ENCODE measurements at regions not wholly inside any gene's neighbourhood (a gene's known extent, or its start where the extent isn't known, plus 50 kb on each side); places are given as distances from the start of the nearest gene placed in this dataset.

DNA sequence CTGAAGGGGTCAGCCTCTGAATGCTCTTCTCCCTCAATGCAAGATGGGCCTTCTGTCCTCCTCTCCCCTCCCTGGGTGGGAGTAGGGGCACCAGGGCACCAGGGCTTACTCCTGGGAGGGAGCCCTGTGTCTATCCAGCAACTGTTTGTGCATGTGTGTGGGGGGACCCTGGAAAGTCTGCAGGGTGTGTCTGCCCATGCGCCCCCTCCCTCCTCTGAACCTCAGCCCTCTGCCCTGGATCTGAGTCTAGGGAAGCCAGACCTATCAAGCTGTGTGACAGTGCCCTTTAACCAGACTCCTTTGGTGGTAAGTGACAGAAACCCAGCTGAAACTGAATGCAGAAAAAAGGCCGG lies 213.3 kb upstream of the ZNF536 start:
- no peak overlapping the region for H4K5ac ChIP-seq (ENCODE audit: insufficient read length, low read depth, low read length)
- H2BK5ac ChIP-seq (ENCODE audit: low read depth, low read length), result no peak overlapping the region
- no peaks in the 10 kb centered on the region; the same call in 1 of the 2 replicates for H3K79me1 ChIP-seq (ENCODE audit: low read depth, low read length)
- no peak overlapping the region for H2BK12ac ChIP-seq (ENCODE audit: low read depth, low read length)
- FAIRE-seq (no peak), DNase-seq (ENCODE audit: low read depth in 1 of 2, low spot score in 2 of 2) (no peak)
- H4K8ac ChIP-seq (ENCODE audit: extremely low read depth, insufficient read depth, low read length), result no peak overlapping the region
- no peaks in the 10 kb centered on the region for H3K79me2 ChIP-seq (ENCODE audit: control insufficient read depth in 1 of 2, insufficient read depth in 2 of 2, low read length in 2 of 2)
- no peaks in the 10 kb centered on the region for H3K36me3 ChIP-seq (ENCODE audit: control insufficient read depth in 2 of 4, insufficient read depth in 4 of 4, low read length in 3 of 4)
- H2BK20ac ChIP-seq (ENCODE audit: low read length), result no peak overlapping the region
- H3K23me2 ChIP-seq (ENCODE audit: low read depth, low read length), result peaks cover 7% of the 10 kb centered on the region; the same call in 1 of the 2 replicates
- H3K4me1 ChIP-seq (replicated peaks in 1 of 4; ENCODE audit: control insufficient read depth in 3 of 4, insufficient read depth in 4 of 4, low read length in 3 of 4), result no peaks in the 10 kb centered on the region; a peak in 1 of 7 replicates
- no peak overlapping the region for H3K4ac ChIP-seq (replicated peaks; ENCODE audit: insufficient read length, low read depth, low read length)
- H3K27me3 ChIP-seq (replicated peaks in 1 of 4; ENCODE audit: control insufficient read depth in 3 of 4, extremely low read depth in 1 of 4, insufficient read depth in 3 of 4, low read length in 3 of 4), result no peaks in the 10 kb centered on the region
- H3K4me3 ChIP-seq (ENCODE audit: extremely low read depth in 1 of 4, insufficient read depth in 2 of 4, low read depth in 3 of 4, low read length in 4 of 4), result no peak overlapping the region
- ChIA-PET POLR2A (ENCODE audit: partially characterized antibody) (no interaction called here), CTCF (ENCODE audit: partially characterized antibody) (interaction anchor here (0.6 to 1.2 kb wide), 4 partner anchors 49 to 168 kb away, joined by 3 read pairs; no protein-coding TSS in a partner anchor)
- H2AK5ac ChIP-seq (ENCODE audit: low read depth, low read length), result no peak overlapping the region
- H4K20me1 ChIP-seq (replicated peaks in 1 of 2; ENCODE audit: control insufficient read depth in 1 of 2, insufficient read depth in 2 of 2, low read length in 2 of 2), result no peaks in the 10 kb centered on the region
- H3K27ac ChIP-seq (ENCODE audit: low read depth, low read length), result no peak overlapping the region
- no peak overlapping the region for H2BK15ac ChIP-seq (ENCODE audit: low read length)
- no peak overlapping the region for H3K23ac ChIP-seq (ENCODE audit: insufficient read length)
- no peak for TF ChIP-seq NANOG (IDR thresholded peaks at IDR 0.05; ENCODE audit: insufficient read depth, low read depth, low read length, poor library complexity, severe bottlenecking)
- no peak for TF ChIP-seq SAP30 (IDR thresholded peaks at IDR 0.05; ENCODE audit: insufficient read depth, insufficient replicate concordance, low read length)
- no peak for TF ChIP-seq CBX5 (IDR thresholded peaks at IDR 0.05; ENCODE audit: low read depth, low read length)
- TF ChIP-seq KDM5A (IDR thresholded peaks at IDR 0.05; ENCODE audit: low read length), result no peak
- no peak overlapping the region for H3K18ac ChIP-seq (ENCODE audit: extremely low read depth, low read length)
- H3K9me3 ChIP-seq (ENCODE audit: insufficient read depth in 2 of 2, low read depth in 1 of 2, low read length in 1 of 2), result no peaks in the 10 kb centered on the region
- 78% methylated on average over 1 of the region's 2 CpGs; no CpG with 5 or more reads in 1 of the 2 experiments for WGBS, 2 experiments (ENCODE audit: extremely low coverage in 1 of 2, insufficient coverage in 1 of 2, insufficient read length in 1 of 2, insufficient replicate concordance in 2 of 2, low coverage in 1 of 2, low lambda C conversion rate in 2 of 2, missing lambda C conversion rate in 1 of 2)
- H3K4me2 ChIP-seq (ENCODE audit: insufficient read depth in 1 of 2, low read depth in 2 of 2, low read length in 2 of 2), result no peak overlapping the region
- H2BK120ac ChIP-seq (replicated peaks; ENCODE audit: low read depth, low read length), result no peak overlapping the region
- H3K9ac ChIP-seq (replicated peaks in 1 of 4; ENCODE audit: extremely low read depth in 1 of 4, low read depth in 3 of 4, low read length in 3 of 4), result no peak overlapping the region
- no peak overlapping the region for H3K14ac ChIP-seq (ENCODE audit: insufficient read length)
- no peak overlapping the region for H3K56ac ChIP-seq (replicated peaks; ENCODE audit: insufficient read length, low read depth, low read length)
- no peak overlapping the region for H2AFZ ChIP-seq (ENCODE audit: low read length)
- no peak overlapping the region for H4K91ac ChIP-seq (replicated peaks; ENCODE audit: insufficient read length, low read length)

All from H1 (cell line).